Fibroblast of pulmonary artery (primary cell): ENCODE measurements at regions not wholly inside any gene's neighbourhood (a gene's known extent, or its start where the extent isn't known, plus 50 kb on each side); places are given as distances from the start of the nearest gene placed in this dataset.

Experiments used
- DNase-seq: peaks from one replicate; pipeline ENCODE4 v3.0.0-alpha.2; 2010; ENCODE audit warnings: low read depth
- H3K4me3 ChIP-seq: replicated peaks from 2 replicates; pipeline ENCODE4 v1.5.1; 2011; ENCODE audit warnings: low read depth, mild to moderate bottlenecking, control low read depth, low read length, moderate library complexity
- TF ChIP-seq, protein P1 (sequence below): IDR thresholded peaks from 2 replicates; pipeline ENCODE4 v1.5.1; 2011; ENCODE audit warnings: mild to moderate bottlenecking, control low read depth, low read length, inconsistent platforms; ENCODE audit errors: missing control alignments

GRCh38 chr7:79877874-79878465 is 256.7 kb upstream of the GNAI1 start:
- TF ChIP-seq, protein P1, sequence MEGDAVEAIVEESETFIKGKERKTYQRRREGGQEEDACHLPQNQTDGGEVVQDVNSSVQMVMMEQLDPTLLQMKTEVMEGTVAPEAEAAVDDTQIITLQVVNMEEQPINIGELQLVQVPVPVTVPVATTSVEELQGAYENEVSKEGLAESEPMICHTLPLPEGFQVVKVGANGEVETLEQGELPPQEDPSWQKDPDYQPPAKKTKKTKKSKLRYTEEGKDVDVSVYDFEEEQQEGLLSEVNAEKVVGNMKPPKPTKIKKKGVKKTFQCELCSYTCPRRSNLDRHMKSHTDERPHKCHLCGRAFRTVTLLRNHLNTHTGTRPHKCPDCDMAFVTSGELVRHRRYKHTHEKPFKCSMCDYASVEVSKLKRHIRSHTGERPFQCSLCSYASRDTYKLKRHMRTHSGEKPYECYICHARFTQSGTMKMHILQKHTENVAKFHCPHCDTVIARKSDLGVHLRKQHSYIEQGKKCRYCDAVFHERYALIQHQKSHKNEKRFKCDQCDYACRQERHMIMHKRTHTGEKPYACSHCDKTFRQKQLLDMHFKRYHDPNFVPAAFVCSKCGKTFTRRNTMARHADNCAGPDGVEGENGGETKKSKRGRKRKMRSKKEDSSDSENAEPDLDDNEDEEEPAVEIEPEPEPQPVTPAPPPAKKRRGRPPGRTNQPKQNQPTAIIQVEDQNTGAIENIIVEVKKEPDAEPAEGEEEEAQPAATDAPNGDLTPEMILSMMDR, result no peak

GRCh38 chr7:79876848-79877252 is 257.8 kb upstream of the GNAI1 start:
- H3K4me3 ChIP-seq, result no peak overlapping the region
- TF ChIP-seq, protein P1, result no peak
- peak; percentile 91 for DNase-seq

More at GRCh38 chr7:79877874-79878465, 256.7 kb upstream of the GNAI1 start:
- peak; percentile 8 for DNase-seq
- no peak overlapping the region for H3K4me3 ChIP-seq

- H3K4me3 ChIP-seq, result no peak overlapping the region
- TF ChIP-seq, protein P1, result no peak
- DNase-seq, result no peak
Measured at GRCh38 chr7:79874797-79875196, 259.8 kb upstream of the GNAI1 start.

DNA sequence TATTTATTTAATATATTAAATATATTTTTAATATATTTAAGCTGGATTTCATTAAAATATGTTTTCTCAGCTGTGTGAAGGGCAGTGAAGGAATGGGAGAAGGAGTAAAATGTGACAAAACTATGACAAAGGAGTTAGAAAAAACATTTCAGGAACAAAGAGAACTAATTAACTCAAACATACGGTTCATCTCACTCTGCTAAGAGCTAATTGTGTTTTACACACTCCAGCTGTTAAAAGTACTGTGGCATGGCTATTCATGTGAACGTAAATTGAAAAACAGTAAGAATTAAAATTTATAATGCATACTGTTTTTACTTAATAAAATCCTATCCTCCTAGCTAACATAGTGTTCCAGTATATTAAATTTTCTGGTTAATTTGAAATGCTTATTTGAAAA is 262.5 kb upstream of the GNAI1 start:
- DNase-seq, result no peak
- TF ChIP-seq, protein P1, result no peak
- no peak overlapping the region for H3K4me3 ChIP-seq

DNA sequence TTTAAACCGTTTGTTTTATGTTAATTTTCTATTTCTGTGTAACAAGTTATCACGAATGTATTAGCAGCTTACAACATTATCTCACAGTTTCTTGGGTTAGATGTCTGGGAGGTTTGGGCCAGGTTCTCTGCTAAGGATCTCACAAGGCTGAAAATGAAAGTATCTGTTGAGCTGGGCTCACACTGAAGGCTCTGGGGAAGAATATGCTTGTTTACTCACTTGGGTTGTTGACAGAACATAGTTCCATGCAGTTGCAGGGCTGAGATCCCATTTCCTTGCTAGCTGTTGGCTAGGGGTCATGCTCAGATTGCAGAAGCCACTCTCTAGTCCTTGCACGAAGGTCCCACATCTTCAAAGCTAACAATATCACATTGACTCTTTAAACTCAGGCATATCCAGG is 266.6 kb upstream of the GNAI1 start:
- H3K4me3 ChIP-seq, result no peak overlapping the region
- DNase-seq, result peak; percentile 21
- TF ChIP-seq, protein P1, result no peak

DNA sequence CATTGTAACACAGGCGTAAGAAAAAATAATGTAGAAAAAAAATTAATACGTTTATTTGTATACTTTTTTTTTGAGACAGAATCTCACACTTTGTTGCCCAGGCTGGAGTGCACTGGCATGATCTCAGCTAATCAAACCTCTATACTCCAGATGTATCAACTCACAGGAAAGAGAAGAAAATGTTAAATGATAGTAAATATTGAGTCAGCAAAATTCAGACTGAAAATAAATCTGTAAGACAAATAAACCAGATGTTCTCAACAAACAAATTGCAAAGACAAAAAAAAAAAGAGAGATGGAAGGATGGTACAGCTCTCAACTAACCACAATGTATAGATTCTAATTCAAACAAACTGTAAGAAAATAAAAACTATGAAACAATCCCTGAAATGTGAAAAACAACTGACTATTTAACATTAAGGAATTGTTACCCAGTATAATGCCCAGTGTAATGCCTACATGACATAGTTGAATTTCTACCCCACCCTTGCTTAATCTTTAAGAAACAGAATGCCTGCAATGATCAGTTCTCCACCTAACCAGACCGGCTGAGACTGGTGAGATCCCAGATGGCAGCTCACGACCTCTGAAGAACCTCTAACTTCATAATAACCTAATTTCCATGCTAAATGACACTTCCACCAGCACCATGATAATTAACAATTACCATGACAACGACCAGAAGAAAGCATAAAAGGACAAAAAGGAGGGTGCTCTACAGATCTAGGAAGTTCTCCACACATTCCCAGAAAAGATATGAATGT is 272.0 kb upstream of the GNAI1 start:
- TF ChIP-seq, protein P1, result no peak
- no peak for DNase-seq
- no peak overlapping the region for H3K4me3 ChIP-seq
